SK-N-SH (cell line): ENCODE measurements at regions not wholly inside any gene's neighbourhood (a gene's known extent, or its start where the extent isn't known, plus 50 kb on each side); places are given as distances from the start of the nearest gene placed in this dataset.

Source experiments
- CHD2 ChIP-seq: fragments of 150-350 bp; IDR thresholded peaks from 2 replicates; pipeline ENCODE4 v1.6.1; 2018; ENCODE audit warnings: low read length; ENCODE audit not compliant: partially characterized antibody
- GABPA ChIP-seq: IDR thresholded peaks from 2 replicates; pipeline ENCODE4 v1.4.0; 2012; ENCODE audit warnings: low read depth, mild to moderate bottlenecking
- NFIC ChIP-seq: IDR thresholded peaks from 2 replicates; pipeline ENCODE4 v1.4.0; 2012; ENCODE audit warnings: borderline replicate concordance
- POLR2AphosphoS5 ChIP-seq: IDR thresholded peaks from 2 replicates; pipeline ENCODE4 v1.6.1; 2012; ENCODE audit warnings: low read depth, low read length
- RFX5 ChIP-seq: IDR thresholded peaks from 2 replicates; pipeline ENCODE4 v1.6.1; 2012; ENCODE audit warnings: mild to moderate bottlenecking, improper control_type of control experiment, low read length
- TF ChIP-seq, protein P1 (sequence below): fragments of 200-600 bp; sonication (generic); IDR thresholded peaks from 2 replicates; pipeline ENCODE4 v1.6.1; 2017; ENCODE audit warnings: antibody characterized with exemption, mild to moderate bottlenecking, moderate library complexity
- TF ChIP-seq, protein P2 (sequence below): IDR thresholded peaks from 2 replicates; pipeline ENCODE4 v1.4.0; 2012; ENCODE audit warnings: low read depth
- TF ChIP-seq, protein P3 (sequence below): IDR thresholded peaks from 2 replicates; pipeline ENCODE4 v1.6.1; 2012; ENCODE audit warnings: mild to moderate bottlenecking, low read depth, low read length, moderate library complexity

DNA sequence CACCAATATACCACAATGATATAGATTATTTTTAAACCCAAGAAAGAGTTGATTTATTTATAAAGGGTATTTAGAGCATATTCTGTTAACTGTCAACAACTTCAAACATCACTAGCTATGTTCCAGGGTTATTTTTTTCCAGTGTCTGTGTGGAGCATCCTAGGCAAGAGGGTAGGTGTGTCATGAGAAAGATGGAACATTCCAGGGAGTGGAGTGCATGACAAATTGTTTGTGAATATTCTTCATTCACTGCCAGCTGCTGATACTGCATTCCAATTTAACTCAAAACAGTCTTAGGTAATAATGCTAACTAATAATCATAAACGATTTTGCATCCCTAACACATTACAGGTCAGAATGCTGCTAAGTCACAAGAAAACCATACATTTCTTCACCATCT is 148.7 kb upstream of the RASGEF1B start:
- TF ChIP-seq, protein P1, sequence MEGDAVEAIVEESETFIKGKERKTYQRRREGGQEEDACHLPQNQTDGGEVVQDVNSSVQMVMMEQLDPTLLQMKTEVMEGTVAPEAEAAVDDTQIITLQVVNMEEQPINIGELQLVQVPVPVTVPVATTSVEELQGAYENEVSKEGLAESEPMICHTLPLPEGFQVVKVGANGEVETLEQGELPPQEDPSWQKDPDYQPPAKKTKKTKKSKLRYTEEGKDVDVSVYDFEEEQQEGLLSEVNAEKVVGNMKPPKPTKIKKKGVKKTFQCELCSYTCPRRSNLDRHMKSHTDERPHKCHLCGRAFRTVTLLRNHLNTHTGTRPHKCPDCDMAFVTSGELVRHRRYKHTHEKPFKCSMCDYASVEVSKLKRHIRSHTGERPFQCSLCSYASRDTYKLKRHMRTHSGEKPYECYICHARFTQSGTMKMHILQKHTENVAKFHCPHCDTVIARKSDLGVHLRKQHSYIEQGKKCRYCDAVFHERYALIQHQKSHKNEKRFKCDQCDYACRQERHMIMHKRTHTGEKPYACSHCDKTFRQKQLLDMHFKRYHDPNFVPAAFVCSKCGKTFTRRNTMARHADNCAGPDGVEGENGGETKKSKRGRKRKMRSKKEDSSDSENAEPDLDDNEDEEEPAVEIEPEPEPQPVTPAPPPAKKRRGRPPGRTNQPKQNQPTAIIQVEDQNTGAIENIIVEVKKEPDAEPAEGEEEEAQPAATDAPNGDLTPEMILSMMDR = no peak
- TF ChIP-seq, protein P2, sequence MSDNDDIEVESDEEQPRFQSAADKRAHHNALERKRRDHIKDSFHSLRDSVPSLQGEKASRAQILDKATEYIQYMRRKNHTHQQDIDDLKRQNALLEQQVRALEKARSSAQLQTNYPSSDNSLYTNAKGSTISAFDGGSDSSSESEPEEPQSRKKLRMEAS = no peak
- no peak for TF ChIP-seq POLR2AphosphoS5
- TF ChIP-seq NFIC = no peak
- TF ChIP-seq, protein P3, sequence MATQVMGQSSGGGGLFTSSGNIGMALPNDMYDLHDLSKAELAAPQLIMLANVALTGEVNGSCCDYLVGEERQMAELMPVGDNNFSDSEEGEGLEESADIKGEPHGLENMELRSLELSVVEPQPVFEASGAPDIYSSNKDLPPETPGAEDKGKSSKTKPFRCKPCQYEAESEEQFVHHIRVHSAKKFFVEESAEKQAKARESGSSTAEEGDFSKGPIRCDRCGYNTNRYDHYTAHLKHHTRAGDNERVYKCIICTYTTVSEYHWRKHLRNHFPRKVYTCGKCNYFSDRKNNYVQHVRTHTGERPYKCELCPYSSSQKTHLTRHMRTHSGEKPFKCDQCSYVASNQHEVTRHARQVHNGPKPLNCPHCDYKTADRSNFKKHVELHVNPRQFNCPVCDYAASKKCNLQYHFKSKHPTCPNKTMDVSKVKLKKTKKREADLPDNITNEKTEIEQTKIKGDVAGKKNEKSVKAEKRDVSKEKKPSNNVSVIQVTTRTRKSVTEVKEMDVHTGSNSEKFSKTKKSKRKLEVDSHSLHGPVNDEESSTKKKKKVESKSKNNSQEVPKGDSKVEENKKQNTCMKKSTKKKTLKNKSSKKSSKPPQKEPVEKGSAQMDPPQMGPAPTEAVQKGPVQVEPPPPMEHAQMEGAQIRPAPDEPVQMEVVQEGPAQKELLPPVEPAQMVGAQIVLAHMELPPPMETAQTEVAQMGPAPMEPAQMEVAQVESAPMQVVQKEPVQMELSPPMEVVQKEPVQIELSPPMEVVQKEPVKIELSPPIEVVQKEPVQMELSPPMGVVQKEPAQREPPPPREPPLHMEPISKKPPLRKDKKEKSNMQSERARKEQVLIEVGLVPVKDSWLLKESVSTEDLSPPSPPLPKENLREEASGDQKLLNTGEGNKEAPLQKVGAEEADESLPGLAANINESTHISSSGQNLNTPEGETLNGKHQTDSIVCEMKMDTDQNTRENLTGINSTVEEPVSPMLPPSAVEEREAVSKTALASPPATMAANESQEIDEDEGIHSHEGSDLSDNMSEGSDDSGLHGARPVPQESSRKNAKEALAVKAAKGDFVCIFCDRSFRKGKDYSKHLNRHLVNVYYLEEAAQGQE = no peak
- TF ChIP-seq GABPA = no peak
- no peak for TF ChIP-seq RFX5
- no peak for TF ChIP-seq CHD2
